Epithelial cell of prostate (primary cell): ENCODE measurements at regions not wholly inside any gene's neighbourhood (a gene's known extent, or its start where the extent isn't known, plus 50 kb on each side); places are given as distances from the start of the nearest gene placed in this dataset.
"Not testable (repeated sequence)": the region's sequence is repeated elsewhere in the genome, so short reads cannot be mapped to it uniquely, and the experiment has no call there.

ENCODE experiments used
- DNase-seq: peaks from one replicate; pipeline ENCODE4 v3.0.0-alpha.2; 2011; ENCODE audit warnings: low read depth, low spot score
- H3K27ac ChIP-seq: fragments of 450-650 bp; 2 replicates; pipeline ENCODE4 v1.5.1; 2017; ENCODE audit warnings: mild to moderate bottlenecking

DNA sequence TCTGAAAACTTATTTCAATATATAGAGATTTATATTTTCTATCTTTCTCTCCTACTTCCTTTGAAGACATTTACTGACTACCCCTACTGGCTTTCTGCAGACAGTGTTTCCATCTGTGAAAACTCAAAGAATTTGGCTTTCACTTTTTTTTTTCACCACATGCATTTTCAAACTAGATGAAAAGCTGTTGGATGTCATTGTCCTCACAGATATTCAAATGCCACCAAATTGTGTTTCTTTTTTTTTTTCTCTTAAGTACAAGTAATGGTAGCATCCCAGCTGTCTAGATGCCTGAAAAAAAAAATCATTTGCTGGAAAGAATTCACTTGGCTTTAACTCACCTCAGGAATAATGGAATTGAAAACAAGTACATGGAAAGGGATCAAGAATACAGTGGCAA lies 2258.6 kb upstream of the ACO1 start:
- H3K27ac ChIP-seq, result no peak overlapping the region
- DNase-seq, result no peak

DNA sequence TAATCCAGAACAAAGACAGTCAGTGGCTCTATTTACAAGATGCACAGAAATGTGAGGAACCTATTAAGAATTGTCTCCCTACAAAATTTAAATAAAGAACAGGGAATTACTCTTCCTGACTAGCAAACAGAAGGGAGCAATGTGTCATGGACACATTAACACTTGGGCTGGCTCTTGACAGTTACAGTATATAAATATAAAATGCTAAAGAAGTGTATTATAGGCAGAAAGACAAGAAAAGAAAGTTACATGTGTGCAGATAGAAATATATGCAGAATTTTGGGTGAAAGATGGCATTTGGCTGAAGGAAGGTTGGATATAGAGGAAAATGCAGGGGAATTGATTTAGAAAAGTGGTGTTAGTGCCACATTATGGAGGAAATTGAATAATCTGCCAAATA lies 2257.1 kb upstream of the ACO1 start:
- no peak overlapping the region for H3K27ac ChIP-seq
- no peak for DNase-seq

DNA sequence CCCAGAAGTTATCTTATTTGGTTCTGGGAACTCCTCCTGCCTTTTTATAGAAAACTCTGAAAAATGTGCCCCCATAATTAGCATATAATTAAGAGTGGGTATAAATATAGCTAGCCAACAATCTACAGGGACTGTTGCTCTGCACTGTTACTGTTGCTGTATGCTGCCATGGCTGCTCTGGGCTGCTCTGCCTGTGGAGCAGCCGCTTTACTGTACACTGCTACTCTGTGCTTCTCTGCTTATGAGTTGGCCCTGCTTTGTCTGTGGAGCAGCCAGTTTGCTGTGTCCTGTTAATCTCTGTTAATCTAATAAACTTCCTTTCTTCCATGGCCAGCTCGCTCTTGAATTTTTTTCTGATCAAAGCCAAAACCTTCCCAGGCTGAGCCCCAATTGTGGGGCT lies 2244.0 kb upstream of the ACO1 start:
- DNase-seq, result no peak
- H3K27ac ChIP-seq, result no peak overlapping the region

DNA sequence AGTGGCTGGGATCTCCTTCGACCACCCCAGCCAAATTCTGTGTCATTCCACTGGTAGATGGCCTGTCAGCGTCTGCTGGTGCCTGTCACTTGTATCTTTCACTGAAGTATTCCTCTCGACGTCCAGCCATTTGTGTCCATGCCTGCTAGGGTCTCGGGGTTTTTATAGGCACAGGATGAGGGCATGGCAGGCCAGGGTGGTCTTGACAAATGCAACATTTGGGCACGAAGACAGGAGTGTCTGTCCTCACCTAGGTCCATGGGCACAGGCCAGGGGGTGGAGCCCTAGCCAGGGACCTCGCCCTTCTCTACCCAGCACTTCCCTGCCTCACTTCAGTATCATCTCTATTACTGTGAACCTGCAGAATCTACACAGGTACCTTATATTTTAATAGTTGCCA lies 2223.9 kb upstream of the ACO1 start:
- DNase-seq, result no peak

DNA sequence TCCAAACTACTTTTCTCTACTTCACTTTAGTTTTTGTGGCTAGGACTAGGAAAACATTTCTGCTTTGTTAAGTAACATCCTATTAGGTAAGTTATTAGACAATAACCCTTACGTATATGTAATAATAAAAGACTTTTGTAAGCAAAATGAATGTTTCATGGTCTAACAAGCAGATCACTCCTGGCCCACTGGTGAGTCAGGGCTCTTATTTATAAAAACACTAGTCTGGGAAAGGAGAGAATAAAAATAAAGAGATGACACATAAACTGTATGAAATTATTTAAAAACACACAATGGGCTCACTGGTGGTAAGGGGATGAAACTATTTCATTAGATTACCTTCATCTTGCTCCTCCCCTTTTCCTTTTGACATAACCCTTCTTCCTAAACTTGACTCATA lies 2212.2 kb upstream of the ACO1 start:
- no peak for DNase-seq
- H3K27ac ChIP-seq, result no peak overlapping the region

More for the DNA sequence above, 2223.9 kb upstream of the ACO1 start:
- no peak overlapping the region for H3K27ac ChIP-seq

DNA sequence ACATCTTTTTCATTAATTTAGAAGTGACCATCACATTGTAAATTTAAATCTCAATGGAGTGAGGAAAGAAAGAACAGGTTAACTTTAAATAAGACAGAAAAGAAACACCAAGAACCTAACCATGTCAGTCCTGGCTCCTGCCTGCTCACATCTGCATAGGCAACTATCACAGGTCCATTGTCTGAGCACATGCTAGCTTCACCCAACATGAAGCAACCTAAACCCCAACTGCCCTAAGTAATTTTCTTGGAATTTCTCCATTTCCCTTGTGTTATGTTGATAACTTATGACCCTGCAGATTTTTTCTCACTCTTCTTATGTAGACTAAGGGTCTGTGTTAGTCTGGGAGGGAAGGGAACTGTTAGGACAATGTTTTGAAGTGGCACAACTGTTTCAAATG lies 2205.8 kb upstream of the ACO1 start:
- DNase-seq, result no peak
- H3K27ac ChIP-seq, result no peak overlapping the region

DNA sequence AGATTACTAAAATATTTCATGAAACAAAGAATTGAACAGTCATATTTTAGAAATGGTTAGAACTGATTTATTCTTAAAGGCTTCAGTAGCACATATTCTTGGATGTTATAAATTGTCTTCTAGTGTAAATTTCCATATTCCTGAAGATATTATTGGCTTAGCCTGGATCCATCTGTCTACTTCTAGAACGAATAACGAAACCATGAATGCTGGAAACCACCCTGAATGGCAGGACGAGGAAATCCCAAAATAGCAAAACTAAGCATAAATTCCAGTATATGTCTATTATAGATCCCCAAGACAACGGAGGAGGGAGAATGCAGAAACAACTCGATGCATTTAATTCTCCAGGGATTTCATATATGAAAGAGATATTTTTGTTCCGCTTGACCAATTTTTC lies 2191.0 kb upstream of the ACO1 start:
- DNase-seq, result no peak
- no peak overlapping the region for H3K27ac ChIP-seq

DNA sequence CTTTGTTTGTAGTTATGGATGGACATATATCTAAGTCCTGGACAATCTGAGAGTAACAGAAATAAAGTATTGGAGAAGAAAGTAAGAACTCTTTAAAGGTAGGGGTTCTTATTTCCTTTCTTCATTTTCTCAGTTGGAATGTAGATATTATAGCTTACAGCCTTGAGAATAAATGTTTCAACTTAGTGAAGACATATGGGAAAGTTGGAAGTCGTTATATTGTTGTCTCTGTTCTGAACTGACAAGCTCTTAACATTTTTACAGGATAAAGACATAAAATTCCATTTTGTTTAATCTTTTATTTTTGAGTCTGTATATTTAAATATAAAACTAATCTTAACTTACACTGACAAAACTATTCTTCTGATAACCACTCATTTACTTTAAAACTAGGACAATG lies 2187.5 kb upstream of the ACO1 start:
- no peak for DNase-seq
- H3K27ac ChIP-seq, result no peak overlapping the region

DNA sequence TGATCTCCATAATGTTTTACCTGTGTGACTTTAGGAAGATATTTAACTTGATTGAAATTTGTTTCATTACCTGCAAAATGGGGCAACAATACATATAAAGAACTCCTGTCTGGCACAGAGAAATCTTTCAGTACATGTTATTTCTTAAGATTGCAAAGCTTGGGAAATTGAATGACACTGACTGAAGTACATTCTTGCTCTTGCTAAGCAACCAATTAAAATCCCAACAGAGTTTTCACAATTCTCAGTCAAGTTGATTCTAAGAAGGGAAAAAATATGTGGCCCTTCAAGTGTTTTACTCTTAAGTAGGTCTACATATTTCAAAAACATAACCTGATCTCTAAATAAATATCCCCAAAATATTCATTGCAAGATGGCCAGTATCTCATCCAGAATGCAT lies 2187.0 kb upstream of the ACO1 start:
- no peak for DNase-seq
- H3K27ac ChIP-seq, result no peak overlapping the region

DNA sequence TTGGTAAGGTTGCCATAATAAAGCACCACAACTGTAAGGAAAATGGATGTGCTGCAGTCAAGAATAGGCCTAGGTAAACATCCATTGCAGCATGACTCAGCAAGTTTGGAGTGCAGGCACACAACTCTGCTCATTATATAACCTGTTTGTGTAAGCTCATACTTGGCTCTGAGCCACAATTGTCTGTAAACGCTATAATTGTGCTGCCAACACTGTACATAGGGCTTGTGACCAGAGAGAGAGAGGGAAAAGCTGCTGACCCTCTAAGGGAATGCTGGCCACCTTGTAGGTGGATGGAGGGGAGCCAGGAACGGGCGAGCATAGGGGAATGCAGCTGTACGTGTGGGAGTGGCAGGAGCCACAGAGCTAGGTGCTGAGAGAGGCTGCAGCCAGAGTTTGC lies 2186.5 kb upstream of the ACO1 start:
- peak; percentile 20 for DNase-seq
- no peak overlapping the region for H3K27ac ChIP-seq

DNA sequence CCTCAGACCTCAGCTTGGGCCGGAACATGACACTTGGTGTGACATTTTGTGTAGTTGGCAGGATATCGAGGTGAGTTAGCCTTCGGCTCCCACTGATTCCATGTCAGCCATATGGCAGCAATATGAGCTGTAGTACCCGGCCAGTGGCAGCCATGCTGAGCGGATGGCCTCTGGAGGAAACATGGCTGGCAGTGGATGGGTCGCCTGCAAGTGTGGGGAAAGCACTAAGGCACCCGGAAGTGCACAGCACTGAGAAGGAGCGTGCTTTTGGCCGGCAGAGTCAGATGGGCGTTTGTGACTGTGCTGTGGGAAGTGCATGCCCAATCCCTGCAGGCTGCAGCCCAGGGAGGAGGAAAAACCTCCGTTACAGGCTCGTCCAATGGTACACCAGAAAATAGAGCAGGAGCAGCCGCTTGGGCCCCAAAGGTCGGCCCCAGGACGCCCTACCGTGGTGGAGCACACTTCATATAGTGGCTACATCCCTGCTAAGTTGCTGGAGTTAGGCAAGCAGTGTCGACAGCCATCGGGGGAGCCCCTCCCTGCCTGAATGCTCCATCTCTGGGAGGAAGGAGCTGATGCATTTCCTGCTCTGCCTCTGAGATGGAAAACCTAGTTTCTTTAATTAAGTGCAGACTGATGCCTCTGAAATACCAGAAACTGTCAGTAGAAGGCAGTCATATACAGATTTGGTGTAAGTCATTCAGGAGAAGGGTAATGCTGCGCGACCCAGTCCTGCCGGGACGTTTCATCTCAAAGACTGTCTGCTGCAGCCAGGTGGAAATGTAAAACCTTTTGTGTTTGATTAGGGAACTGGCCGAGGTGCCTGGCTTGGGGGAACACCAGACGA lies 2185.8 kb upstream of the ACO1 start:
- DNase-seq, result no peak
- H3K27ac ChIP-seq, result no peak overlapping the region

DNA sequence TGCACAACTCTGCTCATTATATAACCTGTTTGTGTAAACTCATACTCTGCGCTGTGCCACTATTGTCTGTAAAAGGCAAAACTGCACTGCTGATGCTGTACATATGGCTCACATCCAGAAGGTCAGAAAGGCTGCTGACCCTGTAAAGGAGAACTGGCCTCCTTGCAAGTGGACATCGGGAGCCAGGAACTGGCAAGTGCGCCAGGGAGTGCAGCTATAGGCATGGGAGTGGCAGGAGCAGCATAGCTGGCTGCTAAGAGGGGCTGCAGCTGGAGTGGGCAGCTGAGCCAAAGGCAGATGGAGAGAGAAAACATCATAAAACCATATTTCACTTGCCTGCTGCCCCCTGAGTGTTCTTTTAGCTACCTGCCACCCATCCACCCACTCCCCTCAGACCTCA lies 2183.4 kb upstream of the ACO1 start:
- DNase-seq, result no peak
- no peak overlapping the region for H3K27ac ChIP-seq

DNA sequence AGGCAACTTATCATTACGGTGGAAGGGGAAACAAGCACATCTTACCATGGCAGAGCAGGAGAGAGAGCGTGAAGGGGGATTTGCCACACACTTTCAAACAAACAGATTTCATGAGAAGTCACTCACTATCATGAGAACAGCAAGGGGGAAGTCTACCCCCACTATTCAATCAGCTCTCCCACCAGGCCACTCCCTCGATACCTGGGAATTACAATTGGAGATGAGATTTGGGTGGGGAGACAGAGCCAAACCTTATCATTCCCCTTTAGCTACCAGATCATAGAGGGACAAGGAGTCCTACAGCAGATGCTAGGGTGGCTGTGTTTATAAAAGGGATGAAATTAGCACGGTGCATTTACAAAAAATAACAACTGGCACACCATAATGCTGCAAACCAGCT lies 2149.4 kb upstream of the ACO1 start:
- H3K27ac ChIP-seq, result no peak overlapping the region
- no peak for DNase-seq

DNA sequence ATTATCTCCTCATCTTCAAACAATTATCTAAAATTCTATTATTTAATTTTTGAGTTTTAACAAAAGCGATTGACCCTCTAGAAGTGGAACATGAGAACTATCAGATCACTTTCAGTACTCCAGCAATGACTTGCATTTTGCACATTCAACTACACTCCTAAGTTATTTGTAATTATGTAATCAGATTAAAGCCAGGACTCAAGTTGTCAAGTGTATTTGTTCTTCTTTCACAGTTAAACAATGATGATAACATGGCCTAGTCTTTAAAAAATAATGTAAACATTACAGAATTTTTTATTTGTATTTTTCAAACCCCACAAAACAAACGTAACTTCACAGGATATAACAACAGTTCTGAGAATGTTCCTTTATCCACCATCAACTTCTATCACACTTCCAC lies 2148.9 kb upstream of the ACO1 start:
- H3K27ac ChIP-seq, result no peak overlapping the region
- no peak for DNase-seq

DNA sequence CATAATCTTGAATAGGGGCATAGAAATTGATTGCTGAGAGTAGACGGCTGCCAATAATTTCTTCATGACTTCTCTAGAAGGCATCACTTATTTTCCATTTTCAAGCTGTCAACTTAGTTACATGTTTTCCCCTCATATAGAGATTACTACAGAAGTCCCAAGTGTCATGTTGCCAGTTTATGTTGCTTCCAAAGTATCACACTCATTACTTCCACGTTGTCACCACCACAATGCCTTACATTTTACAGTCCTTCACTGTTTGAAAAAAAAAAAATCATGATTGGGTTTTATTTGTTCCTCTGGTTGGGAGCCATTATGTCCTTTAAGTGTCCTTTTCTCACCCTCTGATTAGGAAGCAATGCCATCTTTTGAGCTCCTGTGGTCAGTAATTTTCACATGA lies 2144.6 kb upstream of the ACO1 start:
- no peak for DNase-seq
- H3K27ac ChIP-seq, result no peak overlapping the region

DNA sequence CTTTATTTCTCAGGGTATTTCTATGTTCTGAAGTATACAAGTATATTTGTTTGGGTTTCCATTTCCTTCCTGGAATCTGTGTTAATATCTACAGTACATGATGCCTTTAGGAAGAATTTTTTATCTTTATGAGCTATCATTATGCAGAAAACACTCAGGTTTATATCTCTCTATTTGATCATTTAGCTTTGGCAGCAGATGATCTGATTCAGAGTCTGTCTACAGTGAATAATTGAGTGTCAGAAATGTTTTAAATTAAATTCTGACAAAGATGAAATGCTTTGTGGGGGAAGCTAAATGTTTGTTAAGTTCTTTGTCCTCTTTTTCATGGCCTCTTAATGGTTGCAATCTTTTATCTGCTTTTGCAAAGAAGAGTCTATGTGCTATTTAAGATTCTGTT lies 2141.0 kb upstream of the ACO1 start:
- no peak overlapping the region for H3K27ac ChIP-seq
- DNase-seq, result no peak

DNA sequence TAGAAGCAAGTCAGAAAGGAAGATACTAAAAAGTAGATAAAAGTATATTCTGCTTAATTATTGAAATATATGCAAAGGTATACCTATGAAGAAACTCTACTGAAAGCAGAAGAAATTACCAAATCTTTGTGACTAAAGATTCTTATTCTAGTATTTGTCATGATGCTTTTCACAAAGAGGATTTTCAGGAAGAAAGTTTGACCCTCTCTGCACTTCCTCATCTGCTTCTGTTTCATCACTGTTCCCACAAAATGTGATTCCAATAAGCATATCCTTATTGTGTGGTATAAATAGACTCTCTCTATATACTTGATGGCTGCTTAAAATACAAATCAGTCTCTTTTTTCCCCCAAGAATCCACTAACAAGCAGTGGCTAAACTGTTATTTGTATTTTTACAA lies 2139.6 kb upstream of the ACO1 start:
- DNase-seq, result no peak

DNA sequence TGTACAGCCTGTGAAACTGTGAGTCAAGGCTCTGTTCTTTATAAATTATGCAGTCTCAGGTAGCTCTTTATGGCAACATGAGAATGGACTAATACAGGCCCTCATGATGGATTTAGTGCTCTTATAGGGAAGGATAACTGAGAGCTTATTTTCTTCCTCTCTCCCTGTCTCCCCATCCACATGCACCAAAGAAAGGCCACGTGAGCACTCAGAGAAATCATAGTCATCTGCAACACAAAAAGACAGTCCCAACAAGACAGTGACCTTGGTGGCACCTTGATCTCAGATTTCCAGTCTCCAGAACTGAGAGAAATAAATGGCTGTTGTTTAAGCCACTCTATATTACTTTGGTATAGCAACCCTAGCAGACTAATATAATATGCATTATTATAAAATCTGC lies 2133.6 kb upstream of the ACO1 start:
- H3K27ac ChIP-seq, result no peak overlapping the region
- DNase-seq, result no peak

More for the DNA sequence above, 2139.6 kb upstream of the ACO1 start:
- no peak overlapping the region for H3K27ac ChIP-seq

DNA sequence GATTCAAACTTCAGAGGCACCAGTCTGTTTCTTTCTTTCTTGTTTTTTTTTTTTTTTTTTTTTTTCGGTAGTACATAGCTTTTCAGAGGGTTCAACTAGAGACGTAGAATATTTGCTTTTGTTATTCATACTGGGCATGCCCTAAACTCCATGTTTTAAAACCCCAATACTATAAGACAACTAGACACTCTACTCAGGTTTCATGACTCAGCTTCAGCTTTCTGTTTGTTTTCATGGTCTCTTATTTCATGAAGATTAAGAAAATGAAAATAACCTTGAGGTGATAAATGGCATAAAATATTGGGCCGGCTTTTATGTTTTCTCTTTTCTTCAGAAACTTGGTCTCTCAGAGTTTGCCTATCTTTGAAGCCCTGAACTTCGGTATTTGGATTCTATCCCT lies 2126.3 kb upstream of the ACO1 start:
- DNase-seq, result no peak
- no peak overlapping the region for H3K27ac ChIP-seq

DNA sequence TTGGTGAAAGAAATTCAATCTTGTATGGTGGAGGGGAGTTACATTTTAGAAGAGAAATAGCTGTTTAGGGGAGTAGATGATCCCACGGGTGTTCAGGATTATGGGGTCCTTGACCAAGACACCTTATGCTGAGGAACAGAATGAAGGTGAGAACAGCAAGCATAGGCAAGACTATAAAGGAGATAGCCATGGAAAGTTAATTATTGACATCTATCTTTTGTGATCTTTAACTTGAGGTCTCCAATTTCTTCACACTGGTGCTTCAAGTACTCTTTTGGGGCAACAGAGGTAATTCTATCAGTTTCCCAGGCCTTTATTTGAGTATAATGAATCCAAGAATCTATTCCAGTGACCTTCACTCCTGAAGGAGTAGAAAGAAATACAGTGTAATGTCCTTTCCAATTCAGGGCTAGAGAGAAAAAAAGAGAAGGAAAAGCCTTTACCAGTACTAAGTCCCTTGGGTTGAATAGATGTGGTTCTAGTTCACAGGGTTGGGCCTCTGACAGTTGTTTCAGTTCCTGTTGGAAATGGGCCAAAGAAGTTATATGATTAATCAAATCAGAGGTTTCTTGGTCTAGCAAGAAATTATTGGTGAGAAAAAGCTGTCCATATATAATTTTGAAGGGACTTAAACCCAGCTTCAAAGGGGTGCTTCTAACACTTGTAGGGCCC lies 2104.1 kb upstream of the ACO1 start:
- DNase-seq, result no peak
- H3K27ac ChIP-seq, result no peak overlapping the region

DNA sequence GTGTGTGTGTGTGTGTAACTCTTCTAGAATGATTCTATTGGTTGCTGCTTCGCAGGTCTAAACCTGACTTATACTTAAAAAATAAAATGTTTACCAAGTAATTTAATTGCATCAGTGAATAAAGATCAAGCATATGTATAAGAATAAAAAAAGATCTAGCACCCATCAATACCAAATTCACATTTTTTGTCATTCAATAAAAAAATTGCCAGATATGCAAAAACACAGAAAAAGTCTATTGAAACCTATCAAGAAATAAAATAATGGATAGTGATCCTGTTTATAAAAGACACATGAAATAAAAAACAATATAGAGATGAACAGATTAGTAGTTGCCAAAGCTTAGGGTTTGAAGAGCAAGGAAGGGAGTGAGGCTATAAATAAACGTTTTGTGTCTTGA lies 2095.0 kb upstream of the ACO1 start:
- DNase-seq, result no peak
- no peak overlapping the region for H3K27ac ChIP-seq

DNA sequence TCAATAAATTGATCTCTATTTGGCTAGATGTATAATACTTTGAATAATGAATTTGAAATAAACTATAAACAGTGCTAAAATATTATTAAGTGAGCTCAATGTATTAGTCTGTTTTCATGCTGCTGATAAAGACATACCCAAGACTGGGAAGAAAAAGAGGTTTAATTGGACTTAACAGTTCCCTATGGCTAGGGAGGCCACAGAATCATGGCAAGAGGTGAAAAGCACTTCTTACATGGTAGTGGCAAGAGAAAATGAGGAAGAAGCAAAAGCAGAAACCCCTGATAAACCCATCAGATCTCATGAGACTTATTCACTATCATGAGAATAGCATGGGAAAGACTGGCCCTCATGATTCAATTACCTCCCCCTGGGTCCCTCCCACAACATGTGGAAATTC lies 2092.4 kb upstream of the ACO1 start:
- not testable (repeated sequence) for H3K27ac ChIP-seq, DNase-seq
